AG20443 (cell line): ENCODE measurements at regions not wholly inside any gene's neighbourhood (a gene's known extent, or its start where the extent isn't known, plus 50 kb on each side); places are given as distances from the start of the nearest gene placed in this dataset.

Experiments
- DNase-seq: peaks from one replicate; pipeline ENCODE4 v3.0.0; 2012; ENCODE audit warnings: low spot score, mixed read lengths

DNA sequence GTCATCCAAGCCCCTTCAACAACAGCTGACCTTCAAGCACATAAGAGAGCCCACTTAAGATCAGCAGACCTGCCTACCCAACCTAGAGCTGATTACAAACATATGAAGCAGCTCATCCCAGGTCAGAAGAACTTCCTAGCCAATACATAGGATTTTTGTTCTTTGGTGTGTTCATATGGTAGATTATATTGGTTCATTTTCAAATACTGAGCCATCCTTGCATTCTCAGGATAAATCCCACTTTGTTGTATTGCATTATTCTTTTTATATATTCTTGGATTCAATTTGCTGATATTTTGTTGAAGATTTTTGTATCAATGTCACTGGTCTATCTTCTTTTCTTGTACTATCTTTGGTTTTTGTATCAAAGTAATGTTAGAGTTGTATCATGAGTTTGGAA, 107.3 kb upstream of the STT3B start:
- no peak for DNase-seq

DNA sequence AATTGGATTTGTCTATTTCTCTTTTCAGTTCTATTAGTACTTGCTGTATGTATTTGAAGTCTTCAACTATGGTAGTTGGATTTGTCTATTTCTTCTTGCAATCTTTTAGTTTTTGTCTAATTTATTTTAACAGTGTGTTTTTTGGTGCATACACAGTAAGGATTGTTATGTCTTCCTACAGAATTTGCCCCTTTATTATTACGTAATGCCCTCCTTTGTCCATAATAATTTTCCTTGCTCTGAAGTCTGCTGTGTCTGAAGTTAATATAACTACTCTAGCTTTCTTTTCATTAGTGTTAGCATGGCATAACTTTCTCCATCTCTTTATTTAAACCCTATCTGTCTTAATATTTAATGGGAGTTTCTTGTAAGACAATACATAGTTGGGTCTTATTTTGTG, 105.1 kb upstream of the STT3B start:
- DNase-seq, result no peak

DNA sequence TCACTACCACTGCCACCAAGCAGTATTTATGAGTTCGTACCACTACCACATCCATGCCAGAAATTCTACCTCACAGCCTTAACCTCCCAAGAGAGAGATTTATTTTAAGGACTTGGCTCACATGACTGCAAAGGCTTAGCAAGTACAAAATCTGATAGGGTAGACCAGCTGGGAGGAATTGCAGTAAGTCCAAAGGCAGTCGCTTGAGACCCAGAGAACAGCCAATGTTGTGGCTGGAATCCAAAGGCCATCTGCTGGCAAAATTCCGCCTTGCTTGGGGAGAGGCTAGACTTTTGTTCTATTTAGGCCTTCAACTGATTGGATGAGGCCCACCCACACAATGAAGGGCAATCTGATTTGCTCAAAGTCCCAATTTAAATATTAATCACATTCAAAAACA, 101.4 kb upstream of the STT3B start:
- DNase-seq, result no peak

DNA sequence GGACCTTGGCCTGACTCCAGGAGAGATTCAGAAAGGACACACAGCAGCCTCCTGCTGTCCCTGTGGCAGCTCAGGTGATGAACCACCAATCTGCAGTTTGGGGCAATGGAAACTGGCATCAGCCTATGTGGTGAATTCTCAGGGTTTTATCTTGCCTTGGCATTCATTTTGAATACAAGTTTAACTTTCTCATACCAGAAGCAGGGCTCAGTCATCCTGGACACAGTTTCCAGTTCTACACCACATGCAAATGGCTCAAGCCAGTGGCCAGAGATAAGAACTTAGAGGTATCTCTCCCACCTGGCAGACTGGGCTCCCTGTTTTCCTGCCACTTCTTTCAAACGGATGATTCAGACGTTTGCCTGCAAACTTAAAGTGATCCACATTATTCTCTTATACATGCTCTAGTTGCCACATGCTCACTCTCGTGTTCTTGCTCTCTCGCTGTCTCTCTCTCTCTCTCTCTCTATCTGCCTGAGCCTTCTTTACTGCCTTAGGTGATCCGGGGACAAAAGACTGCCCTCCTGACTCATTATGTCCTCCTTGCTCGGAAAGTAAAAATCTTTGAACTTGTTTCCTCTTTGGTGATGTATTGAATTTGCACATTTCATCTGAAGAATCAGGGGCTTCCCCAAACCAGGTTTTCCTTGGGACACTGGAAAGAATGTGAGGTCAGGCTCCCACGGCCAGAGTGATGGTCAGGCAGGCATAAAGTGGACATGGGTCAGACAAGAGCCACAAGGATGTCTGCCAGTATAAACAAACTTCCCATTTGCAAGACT, 99.6 kb upstream of the STT3B start:
- no peak for DNase-seq

DNA sequence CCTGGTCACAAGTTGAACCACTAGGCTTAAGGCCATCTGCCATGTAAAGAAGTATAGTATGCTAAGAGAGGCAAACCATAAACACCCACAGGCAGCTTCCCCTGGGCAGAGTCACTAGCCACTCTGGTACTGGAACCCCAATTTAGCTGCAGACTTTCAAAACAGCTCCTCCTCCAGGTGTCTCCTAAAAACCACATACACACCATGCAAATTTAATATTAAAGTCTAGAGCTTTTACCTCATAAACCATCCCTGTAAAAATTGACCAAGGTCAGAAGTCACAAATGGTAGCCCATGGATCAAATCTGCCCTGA, 99.1 kb upstream of the STT3B start:
- DNase-seq, result no peak

DNA sequence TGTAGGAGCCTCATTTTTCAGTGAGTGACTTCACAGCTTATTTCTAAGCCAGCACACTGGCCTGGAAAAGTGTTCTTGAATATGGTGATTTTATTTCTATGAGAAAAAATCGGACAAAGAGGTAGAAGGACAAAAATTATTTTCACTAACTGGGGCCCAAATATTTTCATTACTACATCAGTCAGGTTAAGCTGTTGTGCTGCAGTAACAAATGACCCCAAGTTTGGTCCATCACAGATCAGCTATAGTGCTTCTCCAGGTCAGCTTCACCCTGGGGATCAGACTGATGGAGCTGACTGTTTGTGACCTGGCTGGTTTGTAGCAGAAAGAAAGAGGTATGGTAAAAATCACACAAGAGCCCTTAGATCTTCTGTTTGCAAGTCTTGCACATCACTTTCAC, 97.9 kb upstream of the STT3B start:
- no peak for DNase-seq

DNA sequence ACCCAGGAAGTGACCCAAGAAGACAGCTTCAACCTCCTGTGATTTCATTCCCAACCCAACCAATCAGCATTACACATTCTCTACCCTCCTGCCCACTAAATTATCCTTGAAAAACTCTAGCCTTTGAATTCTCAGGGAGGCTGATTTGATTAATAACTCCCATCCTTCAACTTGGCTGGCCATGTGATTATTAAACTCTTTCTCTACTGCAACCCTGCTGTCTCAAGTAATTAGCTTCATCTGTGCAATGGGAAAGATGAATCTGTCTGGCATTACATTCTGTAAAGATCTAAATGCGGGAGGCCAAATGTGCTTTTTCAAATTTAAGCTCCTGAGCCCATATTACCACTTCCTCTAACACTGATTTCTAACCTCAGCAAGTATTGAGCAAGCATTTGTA, 95.9 kb upstream of the STT3B start:
- no peak for DNase-seq

DNA sequence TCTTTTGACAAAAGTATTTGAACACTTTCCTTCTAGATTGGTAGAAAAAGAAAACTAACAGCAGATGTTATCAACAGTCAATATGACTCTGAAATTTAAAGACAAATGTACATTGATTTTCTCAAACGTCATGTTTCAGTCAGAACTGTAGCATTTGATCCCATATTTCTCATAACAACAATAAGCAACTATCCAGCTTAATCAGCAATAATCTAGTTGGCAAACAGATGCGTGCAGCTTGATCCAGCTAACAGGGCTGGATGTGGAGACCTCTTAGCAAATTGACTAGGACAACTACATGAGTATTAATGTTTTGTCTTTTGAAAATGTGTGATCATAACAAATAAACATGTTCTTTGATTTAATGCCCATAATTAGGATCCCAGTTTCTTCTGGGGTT, 94.0 kb upstream of the STT3B start:
- DNase-seq, result no peak

DNA sequence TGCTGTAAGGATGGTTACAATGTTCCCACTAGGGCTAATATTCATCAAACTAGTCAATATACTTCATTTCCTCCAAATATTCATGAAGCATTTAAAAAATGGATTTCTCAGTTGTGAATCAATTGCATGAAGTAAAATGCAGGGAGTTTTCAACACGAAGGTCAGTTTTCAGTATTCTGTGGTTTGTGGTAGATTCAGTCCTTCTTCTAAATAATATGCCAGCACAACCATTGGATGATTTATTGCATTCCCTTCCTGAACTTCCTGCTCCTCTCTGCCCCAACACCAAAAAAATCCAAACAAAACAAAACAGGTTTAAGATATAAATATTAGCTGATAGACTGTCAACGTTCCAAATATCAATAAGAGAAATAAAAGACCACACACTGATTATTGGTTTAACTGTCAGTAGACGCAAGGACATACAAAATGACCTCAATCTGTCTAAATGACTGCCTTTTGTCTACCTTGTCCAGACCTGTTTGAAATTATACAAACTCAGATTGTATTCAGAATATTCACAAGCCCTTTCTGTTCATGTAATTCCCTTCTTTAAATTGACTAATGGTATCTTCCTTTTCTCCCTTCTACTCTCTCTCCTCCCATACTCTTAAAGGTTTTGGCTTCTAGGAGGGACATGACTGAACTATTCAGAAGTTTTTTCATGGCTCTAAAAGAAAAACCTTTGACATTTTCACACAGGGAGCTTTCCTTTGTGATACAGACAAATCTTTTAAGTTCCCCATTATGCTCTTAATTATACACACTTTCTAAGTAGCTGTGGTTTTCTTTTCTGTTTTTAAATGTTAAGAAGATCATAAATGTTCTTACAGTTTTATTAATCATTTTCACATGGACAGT, 92.6 kb upstream of the STT3B start:
- no peak for DNase-seq

DNA sequence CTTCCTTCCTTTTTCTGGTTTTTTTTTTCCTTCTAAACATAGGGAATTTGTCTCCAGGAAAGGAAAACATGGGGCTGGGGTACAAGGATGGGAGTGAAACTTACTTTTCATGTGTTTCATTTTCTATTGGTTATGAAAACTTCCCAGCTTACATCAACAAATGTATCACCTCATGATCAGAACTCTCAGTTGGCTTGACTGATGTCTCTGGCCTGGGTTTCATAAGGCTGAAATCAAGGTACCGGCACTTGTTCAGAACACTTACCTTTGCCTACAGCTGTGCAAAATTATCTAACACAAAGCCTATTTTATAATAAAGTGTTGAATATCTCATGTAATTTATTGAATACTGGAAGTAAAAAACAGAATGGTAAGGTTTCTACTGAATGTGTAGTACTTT, 91.8 kb upstream of the STT3B start:
- no peak for DNase-seq

DNA sequence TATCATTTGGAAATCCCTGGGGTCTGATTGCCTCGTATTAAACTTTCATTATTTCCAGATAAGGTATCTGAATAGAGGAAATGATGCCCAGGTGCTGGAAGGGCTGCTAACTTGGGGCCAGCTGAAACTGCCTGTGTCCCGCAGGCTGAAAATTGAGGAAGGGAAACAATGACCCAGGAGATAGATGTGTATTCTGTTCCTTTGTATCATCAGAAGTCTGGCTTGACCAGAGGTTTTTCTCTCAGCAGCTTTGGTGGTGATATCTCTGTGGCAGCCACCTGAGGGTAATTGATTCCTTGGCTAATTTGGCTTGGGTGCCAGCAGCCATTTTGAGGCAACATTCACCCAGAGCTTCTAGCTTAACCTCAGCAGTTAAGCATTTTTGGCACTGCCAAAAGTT, 90.0 kb upstream of the STT3B start:
- no peak for DNase-seq

DNA sequence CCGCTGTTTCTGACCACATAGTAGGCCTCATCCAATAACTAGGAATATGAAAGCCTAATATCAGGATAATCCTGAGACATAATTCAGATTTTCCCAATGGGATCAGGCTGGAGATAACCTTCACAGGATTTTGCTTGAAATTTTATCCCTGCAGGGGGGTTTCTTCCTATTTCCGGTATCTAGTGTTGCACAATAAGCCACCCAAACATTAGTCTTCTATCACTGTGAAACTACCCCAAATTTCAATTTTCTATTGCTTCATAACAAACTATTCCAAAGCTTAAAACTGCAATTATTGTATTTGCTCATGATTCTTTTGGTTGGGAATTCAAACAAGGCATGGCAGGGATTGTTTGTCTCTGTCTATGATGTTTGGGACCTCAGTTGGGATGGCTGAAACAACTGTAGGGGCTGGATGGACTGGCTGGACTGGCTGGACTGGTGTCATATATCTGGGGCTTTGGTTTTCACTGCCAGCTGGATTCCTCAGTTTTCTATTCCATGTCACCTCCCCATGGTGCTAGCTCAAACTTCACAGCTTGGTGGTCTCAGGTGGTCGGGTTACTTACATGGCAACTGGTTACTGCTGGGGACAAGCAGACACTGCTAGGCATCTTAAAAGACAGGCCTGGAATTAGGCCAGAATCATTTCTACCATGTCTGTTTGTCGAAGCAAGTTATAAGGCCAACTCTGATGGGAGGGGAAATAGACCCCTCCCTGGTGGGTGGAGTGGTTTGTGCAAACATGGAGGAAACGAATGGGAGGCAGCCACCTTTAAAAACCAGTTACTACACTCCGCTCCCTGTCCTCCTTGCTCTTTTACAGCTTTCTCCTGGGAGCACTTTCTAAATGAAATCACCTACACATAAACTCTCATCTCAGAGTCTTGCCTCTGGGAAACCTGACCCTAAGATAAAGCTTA, 88.2 kb upstream of the STT3B start:
- DNase-seq, result no peak

DNA sequence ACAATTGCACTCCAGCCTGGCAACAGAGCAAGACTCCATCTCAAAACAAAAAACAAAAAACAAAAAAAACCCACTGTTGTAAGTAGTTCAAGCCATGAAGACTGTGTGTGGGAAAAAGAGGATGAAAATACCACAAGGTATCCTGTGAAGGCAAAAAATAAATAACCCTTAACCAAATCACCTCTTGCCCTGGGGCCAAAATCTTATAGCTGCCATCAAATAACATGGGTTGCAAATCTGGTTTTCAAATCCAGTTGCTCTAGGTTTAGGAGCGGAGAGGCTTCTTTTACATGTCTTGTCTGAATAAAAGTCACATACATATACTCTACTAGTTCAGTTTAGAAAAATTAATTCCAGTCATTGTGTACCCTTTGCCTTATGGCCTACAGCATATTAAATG, 87.0 kb upstream of the STT3B start:
- DNase-seq, result no peak

DNA sequence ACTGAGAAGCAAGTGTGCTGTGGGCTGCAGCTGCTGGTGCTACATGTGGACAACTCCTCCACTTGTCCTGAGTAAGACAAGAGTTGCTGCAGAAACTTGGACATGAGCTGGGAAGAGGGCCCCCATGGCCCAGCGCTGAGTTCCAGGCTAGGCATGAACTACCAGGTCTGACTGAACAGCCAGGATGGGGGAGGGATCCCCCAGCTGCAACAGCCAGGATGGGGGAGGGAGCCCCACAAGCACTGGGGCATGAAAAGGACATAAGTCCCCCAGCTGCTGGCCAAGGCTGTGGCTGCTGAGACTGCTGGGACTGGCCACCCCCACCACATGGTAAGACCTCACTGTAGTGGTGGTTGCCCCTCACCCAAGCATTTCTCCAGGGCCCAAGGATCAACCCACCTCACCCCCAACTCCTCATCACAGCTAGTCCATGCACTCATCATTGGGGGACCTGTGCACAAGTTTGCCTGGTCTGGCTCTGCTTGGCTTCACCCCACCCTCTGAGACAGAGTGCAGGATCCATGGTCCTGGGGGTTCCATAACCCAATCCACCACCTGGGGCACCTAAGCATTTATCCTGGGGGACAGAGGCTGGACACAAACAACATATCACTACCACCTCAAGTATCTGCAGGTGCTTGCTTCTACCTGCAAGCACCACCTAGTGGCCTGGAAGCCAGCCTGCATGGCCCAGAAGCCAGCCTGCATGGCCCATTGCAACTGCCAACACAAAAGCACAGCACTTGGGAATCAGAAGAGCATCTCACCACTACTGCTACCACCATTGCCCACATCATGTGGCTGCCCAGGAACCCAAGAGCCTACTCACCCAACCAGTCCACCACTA, 84.5 kb upstream of the STT3B start:
- no peak for DNase-seq

DNA sequence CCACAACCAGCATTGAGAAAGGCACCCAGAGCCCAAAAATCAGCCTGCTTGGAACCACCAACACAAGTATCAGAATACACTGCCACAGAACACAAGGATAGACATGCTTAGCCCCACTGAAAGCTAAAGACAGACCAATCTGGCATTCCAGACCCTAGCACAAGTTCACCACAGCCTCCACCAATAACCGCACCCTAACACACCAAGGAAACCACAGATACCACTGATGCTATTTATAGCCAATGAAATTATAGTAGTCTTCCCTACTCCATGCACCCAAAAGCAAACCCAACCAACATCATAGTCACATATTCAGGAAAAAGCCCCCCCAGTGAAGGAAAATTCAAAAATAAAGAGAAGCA, 83.9 kb upstream of the STT3B start:
- DNase-seq, result no peak

DNA sequence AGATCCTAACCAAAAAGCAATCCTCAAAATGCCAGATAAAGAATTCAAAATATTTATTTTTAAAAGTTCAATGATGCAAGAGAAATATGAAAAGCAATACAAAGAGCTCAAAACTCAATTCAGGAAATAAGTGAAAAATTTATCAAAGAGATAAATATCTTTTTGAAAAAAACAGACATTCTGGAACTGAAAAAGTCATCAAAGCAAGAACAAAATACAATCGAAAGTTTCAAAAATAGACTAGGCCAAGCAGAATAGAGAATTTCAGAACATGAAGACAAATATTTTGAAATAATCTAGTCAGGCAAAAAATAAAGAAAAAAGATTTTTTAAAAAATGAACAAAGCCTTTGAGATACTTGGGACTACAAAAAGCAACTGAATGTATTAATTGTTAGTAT, 83.4 kb upstream of the STT3B start:
- DNase-seq, result no peak

DNA sequence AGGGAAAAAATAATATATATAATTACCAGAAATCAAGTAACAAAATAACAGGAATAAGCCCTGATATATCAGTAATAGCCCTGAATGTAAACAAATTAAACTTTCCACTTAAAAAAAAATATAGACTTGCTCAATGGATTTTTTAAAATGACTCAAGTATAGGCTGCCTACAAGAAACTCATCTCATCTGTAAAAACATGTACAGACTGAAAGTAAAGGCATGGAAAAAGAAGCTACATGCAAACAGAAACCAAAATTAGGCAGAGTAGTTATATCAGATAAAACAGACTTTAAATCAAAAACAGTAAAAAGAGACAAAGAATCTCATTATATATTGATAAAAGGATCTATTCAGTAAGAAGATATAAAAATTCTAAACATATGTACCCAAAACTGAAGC, 82.4 kb upstream of the STT3B start:
- DNase-seq, result no peak

DNA sequence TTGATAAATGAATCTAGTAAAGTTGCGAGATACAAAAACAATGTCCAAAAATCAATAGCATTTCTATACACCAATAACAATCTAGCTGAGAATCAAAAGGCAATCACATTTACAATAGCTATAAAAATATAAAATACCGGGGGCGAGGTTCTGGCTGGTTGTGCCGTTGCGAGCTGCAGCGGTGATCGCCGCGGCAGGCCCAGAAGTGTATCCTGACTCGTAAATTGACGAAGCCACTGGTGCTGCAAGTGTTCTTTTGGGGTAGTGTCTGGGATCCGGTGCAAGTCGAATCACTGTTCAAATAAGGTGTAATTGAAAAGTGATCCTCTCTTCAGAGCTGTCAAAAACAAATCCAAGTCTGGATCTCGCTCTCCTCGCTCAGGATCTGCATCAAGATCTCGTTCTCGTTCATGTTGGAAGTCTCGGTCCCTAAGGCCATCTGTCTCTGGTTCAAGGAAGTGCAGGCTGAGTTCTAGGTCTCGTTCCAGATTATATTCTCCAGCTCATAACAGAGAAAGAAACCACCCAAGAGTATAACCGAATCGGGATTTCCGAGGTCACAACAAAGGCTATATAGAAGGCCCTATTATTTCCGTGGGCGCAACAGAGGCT, 80.1 kb upstream of the STT3B start:
- DNase-seq, result no peak

DNA sequence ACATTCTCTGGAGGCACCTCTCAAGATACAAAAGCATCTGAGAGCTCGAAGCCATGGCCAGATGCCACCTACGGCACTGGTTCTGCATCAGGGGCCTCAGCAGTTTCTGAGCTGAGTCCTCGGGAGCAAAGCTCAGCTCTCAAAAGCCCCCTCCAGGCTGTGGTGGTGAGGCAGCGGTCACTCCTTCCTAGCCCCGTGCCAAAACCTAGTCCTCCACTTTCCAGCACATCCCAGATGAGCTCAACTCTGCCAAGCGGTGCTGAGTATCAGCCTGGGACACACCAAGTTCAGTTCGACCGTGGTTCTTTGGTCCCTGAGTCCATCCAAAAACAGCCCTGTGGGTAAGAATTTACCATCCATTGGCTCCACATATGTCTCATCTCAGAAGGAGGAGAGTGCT, 79.3 kb upstream of the STT3B start:
- DNase-seq, result no peak

DNA sequence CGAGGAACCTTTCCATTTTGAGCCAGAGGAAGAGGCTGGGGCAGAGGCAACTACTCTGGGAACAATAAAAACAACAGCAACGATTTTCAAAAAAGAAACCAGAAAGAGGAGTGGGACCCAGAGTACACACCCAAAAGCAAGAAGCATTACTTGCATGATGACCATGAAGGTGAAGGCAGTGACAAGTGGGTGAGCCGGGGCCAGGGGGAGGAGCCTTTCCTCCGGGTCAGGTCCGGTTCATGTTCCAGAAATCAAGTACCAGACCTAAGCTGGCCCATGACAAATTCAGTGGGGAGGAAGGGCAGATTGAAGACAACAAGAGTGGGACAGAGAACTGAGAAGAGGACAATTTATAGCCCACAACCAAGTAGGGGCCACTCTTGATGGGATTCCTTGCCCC, 77.2 kb upstream of the STT3B start:
- DNase-seq, result no peak

DNA sequence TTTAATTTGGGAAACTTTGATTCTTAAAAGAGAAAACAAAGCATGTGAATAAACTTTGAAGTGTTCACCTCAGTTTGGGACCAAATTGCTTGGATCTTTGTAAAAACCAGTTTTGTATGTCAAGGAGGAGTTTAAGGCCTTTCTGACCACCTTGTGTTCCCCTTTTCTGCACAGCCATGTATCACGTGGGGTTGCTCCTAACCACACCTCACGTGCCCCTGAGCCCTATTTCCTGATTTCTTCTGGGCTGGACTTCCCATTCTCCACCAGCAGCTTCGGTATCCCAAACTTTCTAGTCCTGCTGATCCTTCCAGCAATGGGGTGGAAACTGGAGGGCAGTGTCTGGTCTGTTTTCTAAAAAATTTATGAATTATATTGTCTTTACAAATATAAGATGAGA, 76.4 kb upstream of the STT3B start:
- no peak for DNase-seq
